ENCODE measurements at regions not wholly inside any gene's neighbourhood (a gene's known extent, or its start where the extent isn't known, plus 50 kb on each side); places are given as distances from the start of the nearest gene placed in this dataset.
"Not testable (repeated sequence)": the region's sequence is repeated elsewhere in the genome, so short reads cannot be mapped to it uniquely, and the experiment has no call there.

DNA sequence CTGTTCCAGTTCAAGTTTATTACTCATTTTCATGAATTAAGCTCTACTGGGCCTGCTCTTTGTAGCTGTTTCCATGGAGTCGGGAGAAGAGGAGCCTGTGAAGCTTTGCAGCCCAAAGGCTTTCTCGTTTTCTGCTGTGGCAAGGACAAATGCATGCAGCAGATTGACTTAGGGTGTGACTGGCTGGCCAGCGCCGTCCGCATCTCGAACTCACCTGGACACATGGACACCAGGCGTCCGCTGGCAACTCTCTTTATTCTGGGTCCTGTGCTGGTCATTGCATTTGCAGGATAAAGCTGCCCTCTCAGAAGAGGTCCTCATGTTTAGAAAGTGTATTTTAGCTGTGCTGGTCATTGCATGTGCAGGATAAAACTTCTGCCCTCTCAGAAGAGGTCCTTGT, 350.4 kb downstream of the TMEM121 start:
- H3K4me1 ChIP-seq (ENCODE audit: control insufficient read depth, insufficient read depth, low read length) = no peaks in the 10 kb centered on the region
- no peaks in the 10 kb centered on the region for H3K27me3 ChIP-seq (ENCODE audit: control insufficient read depth, insufficient read depth, low read length, poor library complexity, severe bottlenecking)
- WGBS, 2 experiments = 86 to 88% methylated on average over 8 of the region's 8 CpGs
- H3K4me3 ChIP-seq (ENCODE audit: insufficient read depth, low read depth, low read length) = no peak overlapping the region
- H3K9me3 ChIP-seq (ENCODE audit: control insufficient read depth, low read length) = peaks cover 15% of the 10 kb centered on the region
- H3K27ac ChIP-seq (ENCODE audit: insufficient read depth, low read depth, low read length, poor library complexity, severe bottlenecking) = no peak overlapping the region
- no peaks in the 10 kb centered on the region for H3K36me3 ChIP-seq (ENCODE audit: control insufficient read depth, insufficient read depth, low read length)

DNA sequence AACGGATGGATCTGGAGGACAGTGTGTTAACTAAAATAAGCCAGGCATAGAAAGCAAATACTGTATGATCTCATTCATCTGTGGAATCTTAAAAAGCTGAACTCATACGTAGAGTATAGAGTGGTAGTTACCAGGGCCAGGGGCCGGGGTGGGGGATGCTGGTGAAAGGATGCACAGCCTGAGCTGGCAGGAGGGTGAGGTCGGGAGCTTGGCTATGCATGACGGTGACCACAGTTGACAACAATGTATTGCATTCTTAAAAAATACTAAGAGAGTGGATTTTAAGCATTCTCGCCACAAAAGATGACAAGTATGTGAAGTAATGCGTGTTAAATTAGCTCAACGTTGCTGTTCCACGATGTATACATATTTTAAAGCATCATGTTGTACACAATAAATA, 351.3 kb downstream of the TMEM121 start:
- no peak overlapping the region for H3K4me3 ChIP-seq (ENCODE audit: insufficient read depth, low read depth, low read length)
- H3K36me3 ChIP-seq (ENCODE audit: control insufficient read depth, insufficient read depth, low read length) = no peaks in the 10 kb centered on the region
- 77 to 81% methylated on average over 7 to 9 of the region's 9 CpGs for WGBS, 2 experiments
- peaks cover 11% of the 10 kb centered on the region for H3K9me3 ChIP-seq (ENCODE audit: control insufficient read depth, low read length)
- H3K4me1 ChIP-seq (ENCODE audit: control insufficient read depth, insufficient read depth, low read length) = no peaks in the 10 kb centered on the region
- H3K27ac ChIP-seq (ENCODE audit: insufficient read depth, low read depth, low read length, poor library complexity, severe bottlenecking) = no peak overlapping the region
- no peaks in the 10 kb centered on the region for H3K27me3 ChIP-seq (ENCODE audit: control insufficient read depth, insufficient read depth, low read length, poor library complexity, severe bottlenecking)

DNA sequence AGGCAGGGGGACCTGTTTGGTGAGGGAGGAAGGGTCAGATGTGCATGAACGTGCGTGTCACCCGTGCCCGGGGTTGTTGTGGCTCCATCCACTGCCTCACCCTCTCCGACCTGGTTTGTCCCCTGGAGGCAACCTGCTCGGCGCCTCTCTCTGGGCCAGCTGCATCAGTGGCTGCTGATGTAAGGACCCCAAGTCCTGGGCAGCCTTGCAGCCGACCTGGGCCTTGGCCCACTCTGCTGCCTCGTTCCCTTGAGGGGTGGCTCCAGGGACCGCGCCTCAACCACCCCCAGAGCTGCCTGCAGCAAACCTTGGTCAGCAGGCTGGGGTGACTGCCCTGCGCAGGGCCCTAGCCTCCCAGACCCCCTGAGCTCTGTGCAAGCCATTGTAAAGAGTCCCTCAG, 351.7 kb downstream of the TMEM121 start:
- WGBS, 2 experiments = 83 to 87% methylated on average over 12 of the region's 12 CpGs
- Histone ChIP-seq H3K27me3 (ENCODE audit: control insufficient read depth, insufficient read depth, low read length, poor library complexity, severe bottlenecking) (no peaks in the 10 kb centered on the region), H3K9me3 (ENCODE audit: control insufficient read depth, low read length) (peaks cover 10% of the 10 kb centered on the region), H3K36me3 (ENCODE audit: control insufficient read depth, insufficient read depth, low read length) (no peaks in the 10 kb centered on the region), H3K27ac (ENCODE audit: insufficient read depth, low read depth, low read length, poor library complexity, severe bottlenecking) (no peak overlapping the region), H3K4me1 (ENCODE audit: control insufficient read depth, insufficient read depth, low read length) (no peaks in the 10 kb centered on the region), H3K4me3 (ENCODE audit: insufficient read depth, low read depth, low read length) (no peak overlapping the region)

DNA sequence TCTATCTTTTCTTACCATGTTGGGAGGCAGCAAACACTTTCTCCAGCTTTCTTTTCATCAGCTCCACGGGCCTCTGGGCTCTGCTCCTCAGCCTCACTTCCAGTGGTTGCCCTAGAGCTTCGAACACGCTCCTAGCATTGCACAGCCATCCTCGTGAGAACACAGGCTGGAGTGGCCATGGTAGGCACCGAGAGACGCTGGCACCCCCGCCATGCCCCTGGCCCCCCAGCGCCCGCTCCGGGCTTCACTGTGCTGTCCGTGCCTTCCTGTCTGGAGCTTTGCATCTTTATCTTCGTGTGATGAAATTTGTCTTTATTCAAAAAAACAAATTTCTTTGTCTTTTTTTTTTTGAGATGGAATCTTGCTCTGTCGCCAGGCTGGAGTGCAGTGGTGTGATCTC, 352.2 kb downstream of the TMEM121 start:
- no peaks in the 10 kb centered on the region for H3K4me1 ChIP-seq (ENCODE audit: control insufficient read depth, insufficient read depth, low read length)
- H3K4me3 ChIP-seq (ENCODE audit: insufficient read depth, low read depth, low read length) = no peak overlapping the region
- H3K27ac ChIP-seq (ENCODE audit: insufficient read depth, low read depth, low read length, poor library complexity, severe bottlenecking) = no peak overlapping the region
- 80 to 85% methylated on average over 13 of the region's 13 CpGs for WGBS, 2 experiments
- no peaks in the 10 kb centered on the region for H3K27me3 ChIP-seq (ENCODE audit: control insufficient read depth, insufficient read depth, low read length, poor library complexity, severe bottlenecking)
- no peaks in the 10 kb centered on the region for H3K36me3 ChIP-seq (ENCODE audit: control insufficient read depth, insufficient read depth, low read length)
- H3K9me3 ChIP-seq (ENCODE audit: control insufficient read depth, low read length) = peaks cover 10% of the 10 kb centered on the region

DNA sequence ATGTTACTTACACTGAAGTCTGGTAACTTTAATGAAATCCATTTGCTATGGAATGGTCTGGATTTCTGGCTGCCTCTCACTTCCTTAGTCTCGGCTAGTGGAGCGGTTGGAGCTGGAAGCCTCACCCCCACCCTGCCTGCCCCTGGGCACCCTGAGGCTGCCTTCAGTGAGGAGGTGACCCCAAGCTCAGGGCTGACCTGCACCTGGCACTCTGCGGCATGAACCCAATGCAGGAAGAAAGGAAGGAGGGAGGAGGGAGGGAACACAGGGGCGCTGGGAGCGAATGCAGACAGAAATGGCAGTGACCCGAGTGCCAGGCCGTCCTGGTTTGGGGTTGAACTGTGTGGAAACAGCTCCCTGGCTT, 353.1 kb downstream of the TMEM121 start:
- no peaks in the 10 kb centered on the region for H3K27me3 ChIP-seq (ENCODE audit: control insufficient read depth, insufficient read depth, low read length, poor library complexity, severe bottlenecking)
- H3K4me3 ChIP-seq (ENCODE audit: insufficient read depth, low read depth, low read length) = no peak overlapping the region
- H3K9me3 ChIP-seq (ENCODE audit: control insufficient read depth, low read length) = peaks cover 10% of the 10 kb centered on the region
- H3K4me1 ChIP-seq (ENCODE audit: control insufficient read depth, insufficient read depth, low read length) = no peaks in the 10 kb centered on the region
- no peak overlapping the region for H3K27ac ChIP-seq (ENCODE audit: insufficient read depth, low read depth, low read length, poor library complexity, severe bottlenecking)
- no peaks in the 10 kb centered on the region for H3K36me3 ChIP-seq (ENCODE audit: control insufficient read depth, insufficient read depth, low read length)
- 78 to 79% methylated on average over 7 of the region's 7 CpGs for WGBS, 2 experiments

DNA sequence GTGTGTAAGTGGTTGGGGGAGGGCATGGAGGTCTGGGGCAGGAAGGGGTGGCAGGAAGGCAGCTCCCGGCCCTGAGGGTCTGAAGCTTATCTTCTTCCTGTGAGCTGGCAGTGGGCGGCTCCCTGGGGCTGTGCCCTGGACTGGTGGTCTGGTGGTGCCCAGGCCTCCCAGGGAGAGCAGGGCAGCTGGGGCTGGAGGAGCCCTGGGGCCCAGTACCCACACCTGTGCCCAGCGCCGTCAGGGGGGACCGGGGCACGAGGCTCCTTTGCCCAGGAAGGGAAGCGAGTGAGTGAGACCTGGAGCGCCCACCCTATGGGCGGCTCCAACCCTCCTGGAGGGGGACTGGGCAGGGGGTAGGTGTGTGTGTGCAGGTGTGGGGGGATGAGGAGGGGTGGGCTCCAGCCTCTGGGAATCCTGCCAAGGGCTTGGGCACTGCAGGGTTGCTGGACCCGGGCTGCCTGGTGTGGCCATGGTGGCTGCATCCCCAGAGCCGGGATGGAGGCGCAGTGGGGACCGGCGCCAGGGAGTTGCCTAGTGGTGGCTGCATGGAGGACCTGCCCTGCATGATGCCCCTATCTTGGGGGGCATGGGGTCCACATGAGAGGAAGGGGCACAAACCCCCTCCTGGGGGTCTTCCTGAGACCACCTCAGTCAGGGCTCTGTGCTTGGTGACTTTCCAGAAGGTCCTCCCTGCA, 353.6 kb downstream of the TMEM121 start:
- Histone ChIP-seq H3K27me3 (ENCODE audit: control insufficient read depth, insufficient read depth, low read length, poor library complexity, severe bottlenecking) (no peaks in the 10 kb centered on the region), H3K4me3 (ENCODE audit: insufficient read depth, low read depth, low read length) (no peak overlapping the region), H3K9me3 (ENCODE audit: control insufficient read depth, low read length) (peaks cover 10% of the 10 kb centered on the region), H3K4me1 (ENCODE audit: control insufficient read depth, insufficient read depth, low read length) (no peaks in the 10 kb centered on the region), H3K27ac (ENCODE audit: insufficient read depth, low read depth, low read length, poor library complexity, severe bottlenecking) (no peak overlapping the region), H3K36me3 (ENCODE audit: control insufficient read depth, insufficient read depth, low read length) (no peaks in the 10 kb centered on the region)
- 82 to 86% methylated on average over 14 of the region's 14 CpGs for WGBS, 2 experiments

DNA sequence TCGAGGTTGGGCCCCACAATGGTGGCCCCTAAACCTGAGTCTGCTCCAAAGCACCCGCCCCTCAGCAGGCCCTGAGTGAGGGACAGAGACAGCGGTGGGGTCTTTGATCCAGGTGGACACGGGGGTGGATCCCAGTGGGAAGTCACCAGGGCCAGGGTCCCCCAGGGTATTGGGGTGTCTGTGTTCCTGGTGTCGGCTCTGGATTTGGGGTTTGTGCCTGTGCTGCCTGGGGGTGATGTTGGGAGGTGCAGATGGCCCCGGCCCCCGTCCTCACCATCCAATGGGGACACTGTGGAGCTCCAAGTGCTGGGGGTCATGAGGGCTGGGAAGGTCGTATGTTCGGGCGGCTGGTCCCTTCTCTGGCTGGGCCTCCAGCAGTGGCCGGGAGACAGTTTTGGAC, 354.2 kb downstream of the TMEM121 start:
- Histone ChIP-seq H3K9me3 (ENCODE audit: control insufficient read depth, low read length) (peaks cover 10% of the 10 kb centered on the region), H3K27ac (ENCODE audit: insufficient read depth, low read depth, low read length, poor library complexity, severe bottlenecking) (no peak overlapping the region)
- 77 to 80% methylated on average over 11 of the region's 11 CpGs for WGBS, 2 experiments

DNA sequence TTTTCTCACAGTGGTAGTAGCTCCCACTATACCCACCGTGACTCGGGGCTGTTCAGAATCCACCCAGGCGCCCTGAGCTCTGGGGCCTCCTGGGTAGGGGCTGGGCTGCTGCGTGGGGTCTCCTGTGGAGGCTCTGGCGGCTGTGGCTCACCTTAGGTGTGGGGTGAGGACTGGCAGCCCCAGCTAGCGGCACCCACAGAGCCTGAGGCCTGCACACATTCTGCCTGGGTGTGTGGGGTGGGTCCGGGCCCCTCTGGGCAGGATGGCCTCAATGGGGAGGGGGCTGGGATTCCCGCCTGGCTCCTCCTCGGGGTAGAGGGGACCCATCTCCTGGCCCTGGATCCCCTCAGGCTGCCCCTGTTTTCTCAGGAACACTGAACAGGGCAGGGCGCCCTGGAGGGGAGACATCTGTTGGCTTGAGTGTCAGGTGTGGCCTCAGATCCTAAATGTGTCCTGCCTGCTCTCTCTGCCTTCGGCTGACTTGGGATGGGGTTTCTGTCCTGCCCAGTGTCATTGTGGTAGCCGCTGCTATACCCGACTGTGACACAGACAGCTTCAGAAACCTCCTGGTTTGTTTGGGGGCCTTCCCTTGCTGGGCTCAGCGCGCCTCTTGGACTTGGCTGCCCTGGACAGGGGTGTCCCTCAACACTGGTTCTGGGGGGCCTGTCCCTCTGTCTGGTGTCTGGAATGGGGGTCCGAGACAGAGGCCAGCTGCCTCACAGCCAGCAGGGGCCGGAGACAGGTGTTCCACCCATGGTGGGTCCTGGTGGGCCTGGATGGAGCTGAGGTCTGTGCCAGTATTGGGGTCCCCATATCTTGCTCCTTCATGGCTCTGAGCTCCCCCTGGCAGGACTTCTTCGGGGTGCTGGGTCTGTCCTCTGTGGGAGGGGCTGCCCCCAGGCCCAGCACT, 354.9 kb downstream of the TMEM121 start:
- 74 to 80% methylated on average over 17 to 18 of the region's 18 CpGs for WGBS, 2 experiments
- Histone ChIP-seq H3K36me3 (ENCODE audit: control insufficient read depth, insufficient read depth, low read length) (no peaks in the 10 kb centered on the region), H3K9me3 (ENCODE audit: control insufficient read depth, low read length) (peaks cover 10% of the 10 kb centered on the region), H3K4me3 (ENCODE audit: insufficient read depth, low read depth, low read length) (no peak overlapping the region), H3K27ac (ENCODE audit: insufficient read depth, low read depth, low read length, poor library complexity, severe bottlenecking) (no peak overlapping the region), H3K4me1 (ENCODE audit: control insufficient read depth, insufficient read depth, low read length) (no peaks in the 10 kb centered on the region), H3K27me3 (ENCODE audit: control insufficient read depth, insufficient read depth, low read length, poor library complexity, severe bottlenecking) (no peaks in the 10 kb centered on the region)

More for the DNA sequence above, 354.2 kb downstream of the TMEM121 start:
- Histone ChIP-seq H3K4me1 (ENCODE audit: control insufficient read depth, insufficient read depth, low read length) (no peaks in the 10 kb centered on the region), H3K36me3 (ENCODE audit: control insufficient read depth, insufficient read depth, low read length) (no peaks in the 10 kb centered on the region), H3K4me3 (ENCODE audit: insufficient read depth, low read depth, low read length) (no peak overlapping the region), H3K27me3 (ENCODE audit: control insufficient read depth, insufficient read depth, low read length, poor library complexity, severe bottlenecking) (no peaks in the 10 kb centered on the region)

DNA sequence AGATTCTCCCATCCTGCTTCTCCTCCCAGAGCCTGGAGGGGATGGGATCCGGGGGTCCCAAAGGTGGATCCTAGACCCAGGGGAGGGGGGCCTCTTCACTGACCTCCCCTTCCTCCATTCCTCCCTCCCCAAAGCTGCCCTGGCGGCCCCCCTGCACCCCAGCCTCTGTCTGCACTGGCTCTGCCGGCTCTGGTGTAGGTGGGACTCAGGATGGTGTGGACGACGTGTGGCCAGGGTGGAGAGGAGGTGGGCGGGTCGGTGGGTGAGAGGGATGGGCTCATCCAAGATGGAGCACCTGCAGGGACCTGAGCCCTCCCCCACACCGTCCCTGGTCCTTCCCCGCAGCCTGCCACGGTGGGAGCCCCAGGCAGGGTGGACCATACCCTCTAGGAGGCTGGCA, 355.6 kb downstream of the TMEM121 start:
- H3K27me3 ChIP-seq (ENCODE audit: control insufficient read depth, insufficient read depth, low read length, poor library complexity, severe bottlenecking); H3K36me3 ChIP-seq (ENCODE audit: control insufficient read depth, insufficient read depth, low read length); H3K4me3 ChIP-seq (ENCODE audit: insufficient read depth, low read depth, low read length); H3K27ac ChIP-seq (ENCODE audit: insufficient read depth, low read depth, low read length, poor library complexity, severe bottlenecking); H3K4me1 ChIP-seq (ENCODE audit: control insufficient read depth, insufficient read depth, low read length): not testable (repeated sequence)
- 64 to 76% methylated on average over 9 to 10 of the region's 10 CpGs for WGBS, 2 experiments
- H3K9me3 ChIP-seq (ENCODE audit: control insufficient read depth, low read length) = peaks cover 10% of the 10 kb centered on the region

DNA sequence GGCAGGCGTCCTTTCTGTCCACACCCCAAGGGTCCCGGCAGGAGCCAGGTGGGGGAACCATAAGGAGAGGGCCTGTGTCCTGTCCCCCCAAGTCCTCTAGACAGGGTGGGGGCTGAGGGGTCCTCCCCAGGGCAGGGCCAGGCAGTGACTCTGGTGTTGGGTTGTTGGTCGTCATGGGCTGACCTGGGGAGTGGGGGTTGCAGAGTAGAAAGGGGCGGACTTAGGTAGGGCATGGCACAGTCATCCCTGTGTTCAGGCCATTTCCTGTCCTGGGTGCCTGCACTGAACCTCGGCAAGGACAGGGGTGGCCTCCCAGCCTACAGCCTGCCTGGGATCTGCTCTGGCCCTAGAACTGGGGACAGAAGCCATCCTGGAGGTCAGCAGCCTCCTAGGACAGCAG, 356.2 kb downstream of the TMEM121 start:
- no peak overlapping the region for H3K27ac ChIP-seq (ENCODE audit: insufficient read depth, low read depth, low read length, poor library complexity, severe bottlenecking)
- no peaks in the 10 kb centered on the region for H3K4me1 ChIP-seq (ENCODE audit: control insufficient read depth, insufficient read depth, low read length)
- no peaks in the 10 kb centered on the region for H3K27me3 ChIP-seq (ENCODE audit: control insufficient read depth, insufficient read depth, low read length, poor library complexity, severe bottlenecking)
- WGBS, 2 experiments = 71 to 73% methylated on average over 5 of the region's 5 CpGs
- H3K9me3 ChIP-seq (ENCODE audit: control insufficient read depth, low read length) = peaks cover 9% of the 10 kb centered on the region
- no peak overlapping the region for H3K4me3 ChIP-seq (ENCODE audit: insufficient read depth, low read depth, low read length)
- no peaks in the 10 kb centered on the region for H3K36me3 ChIP-seq (ENCODE audit: control insufficient read depth, insufficient read depth, low read length)

Data from ectodermal cell (in vitro differentiated cells).